HG03196 (cell line): ENCODE measurements at regions not wholly inside any gene's neighbourhood (a gene's known extent, or its start where the extent isn't known, plus 50 kb on each side); places are given as distances from the start of the nearest gene placed in this dataset.

ENCODE experiments used
- ATAC-seq: cut with Tn5 transposase; IDR thresholded peaks from one replicate; pipeline ENCODE4 v1.9.1; 2021; ENCODE audit not compliant: unreplicated experiment

DNA sequence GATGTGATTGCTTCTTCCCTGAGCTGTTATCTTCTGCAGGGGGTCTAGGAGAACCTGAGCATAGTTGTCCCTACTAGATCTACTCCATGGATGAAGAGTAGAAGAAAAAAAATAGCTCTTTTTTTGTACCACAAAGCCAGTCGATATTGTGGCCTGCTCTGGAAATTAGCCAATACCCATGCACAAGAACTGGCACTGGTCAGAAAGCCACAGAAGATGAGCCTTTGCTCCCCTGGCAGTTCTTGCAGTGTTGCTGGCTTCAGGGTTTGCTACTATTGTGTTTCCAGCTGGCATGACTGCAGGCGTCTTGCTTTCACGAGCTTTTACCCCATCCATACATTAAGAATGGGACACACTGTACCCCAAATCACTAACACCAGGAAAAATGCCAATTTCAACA is 547.7 kb upstream of the KLF12 start:
- ATAC-seq, result no peak

DNA sequence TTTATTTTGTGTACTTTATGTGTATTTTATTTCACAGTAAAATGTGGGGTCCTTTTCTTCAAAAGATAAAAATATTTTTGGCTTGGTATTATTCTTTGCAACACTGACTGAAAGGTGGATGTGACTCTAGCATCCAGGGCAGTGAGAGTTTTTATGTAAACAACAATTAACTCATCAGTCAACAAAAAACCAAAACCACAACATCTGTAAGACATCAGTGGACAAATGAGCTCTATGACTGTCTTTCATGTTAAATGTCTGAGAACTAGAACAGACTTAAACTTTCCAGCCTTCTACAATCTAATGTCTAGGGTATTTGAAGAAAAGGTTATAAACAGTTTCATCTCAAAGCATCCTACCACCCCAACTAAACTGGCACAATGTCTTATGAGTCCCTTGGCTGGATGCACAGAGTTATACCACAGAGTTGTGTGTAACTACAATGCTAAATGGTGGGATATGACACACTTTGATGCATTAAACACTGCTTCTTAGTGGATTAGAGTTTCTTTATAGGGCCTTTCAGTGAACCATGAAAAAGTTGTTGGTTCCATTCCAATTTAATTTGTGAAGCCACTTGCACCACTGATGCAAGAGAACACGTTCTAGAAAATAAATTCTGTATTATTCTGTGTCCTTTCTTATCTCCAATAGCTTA is 544.2 kb upstream of the KLF12 start:
- ATAC-seq, result no peak

DNA sequence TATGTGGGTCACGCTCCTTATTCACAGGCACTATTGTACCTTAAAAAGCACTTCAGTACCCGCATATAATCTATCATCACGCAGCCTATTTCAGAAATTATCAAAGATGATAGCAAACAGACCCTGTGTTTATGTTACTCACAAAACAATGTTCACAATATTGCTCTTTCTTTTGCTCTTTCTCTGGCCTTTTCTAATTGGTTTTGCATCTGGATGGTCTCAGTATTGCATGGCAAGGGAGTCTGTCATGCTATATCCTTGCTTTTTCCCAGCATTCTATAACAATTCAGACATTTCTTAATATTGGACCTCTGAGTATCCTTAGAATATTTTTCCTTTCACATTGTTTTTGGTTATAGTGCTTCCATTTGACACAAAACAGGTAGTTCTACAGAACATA is 541.8 kb upstream of the KLF12 start:
- no peak for ATAC-seq

DNA sequence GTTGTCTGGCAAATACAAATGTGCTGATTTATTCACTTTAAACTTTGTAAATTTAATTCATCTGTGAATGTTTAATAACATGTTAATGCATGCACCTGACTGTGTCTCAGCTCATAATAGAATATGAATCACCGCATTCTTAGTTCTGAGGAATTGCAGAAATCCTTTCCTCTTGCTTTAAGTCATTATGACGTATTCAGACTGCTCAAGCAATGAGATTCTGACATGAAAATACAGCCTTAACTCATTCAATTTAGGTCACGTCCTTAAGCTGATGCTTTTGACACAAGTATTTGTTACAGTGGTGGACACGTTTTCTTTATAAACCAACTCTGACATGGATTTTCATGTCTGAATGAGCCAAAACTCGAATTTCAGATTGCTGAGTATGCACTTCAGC is 541.0 kb upstream of the KLF12 start:
- no peak for ATAC-seq

DNA sequence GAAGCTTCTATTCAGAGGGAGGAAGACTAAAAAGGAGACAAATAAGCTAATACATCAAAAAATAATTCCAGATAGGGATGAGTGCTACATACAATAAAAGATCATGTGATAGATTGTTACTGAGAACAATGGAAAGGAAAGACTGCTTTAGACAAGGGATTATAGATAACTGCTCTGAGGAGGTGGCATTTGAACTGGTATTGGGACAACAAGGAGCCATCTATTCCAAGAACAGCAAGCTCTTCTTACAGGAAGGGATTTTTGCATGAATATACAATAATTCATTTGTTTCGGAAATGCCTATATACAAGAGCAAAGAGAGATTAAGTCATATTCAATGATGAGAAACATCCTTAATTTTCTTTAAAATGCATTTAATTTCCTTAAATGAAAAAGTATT is 540.5 kb upstream of the KLF12 start:
- no peak for ATAC-seq

DNA sequence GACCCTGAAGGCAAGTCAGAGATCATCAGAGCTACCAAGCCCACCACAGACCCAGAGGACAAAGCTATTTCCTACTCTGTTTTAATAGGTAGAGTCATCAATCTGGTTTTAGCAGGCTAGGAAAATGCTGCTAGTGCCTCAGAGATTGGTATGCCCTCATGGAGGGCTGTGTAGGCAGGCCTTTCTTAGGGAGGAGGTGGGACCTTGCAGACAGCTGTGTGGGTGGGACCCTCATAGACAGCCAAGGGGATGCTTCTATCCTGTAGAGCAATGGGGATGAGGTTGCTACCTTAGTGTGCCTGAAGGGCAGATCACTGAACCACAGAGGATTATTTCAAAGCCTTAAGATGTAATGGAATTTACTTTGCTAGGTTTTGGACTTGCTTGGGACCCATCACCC is 534.9 kb upstream of the KLF12 start:
- no peak for ATAC-seq

DNA sequence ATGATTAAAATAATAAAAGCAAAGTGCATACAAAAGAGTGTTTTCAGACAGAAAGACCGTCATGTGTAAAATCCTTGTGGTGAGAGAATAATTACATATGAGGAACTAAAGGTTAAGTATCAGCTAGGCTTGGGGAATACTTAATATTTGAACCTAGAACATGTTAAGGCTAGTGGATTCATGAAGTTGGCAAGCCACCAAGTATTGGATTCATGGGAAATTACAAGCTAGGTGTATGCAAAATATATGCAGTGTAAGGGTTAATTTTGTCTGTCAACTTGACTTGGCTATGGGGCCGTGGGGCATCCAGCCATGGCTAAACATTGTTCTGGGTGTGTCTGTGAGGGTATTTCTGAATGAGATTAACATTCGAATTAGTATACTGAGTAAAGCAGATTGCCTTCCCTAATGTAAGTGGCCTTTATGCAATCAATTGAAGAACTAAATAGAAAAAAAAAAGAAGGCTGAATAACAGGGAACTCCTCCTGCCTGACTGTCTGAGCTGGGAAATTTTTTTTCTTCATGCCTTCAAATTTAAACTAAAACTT is 533.5 kb upstream of the KLF12 start:
- no peak for ATAC-seq

DNA sequence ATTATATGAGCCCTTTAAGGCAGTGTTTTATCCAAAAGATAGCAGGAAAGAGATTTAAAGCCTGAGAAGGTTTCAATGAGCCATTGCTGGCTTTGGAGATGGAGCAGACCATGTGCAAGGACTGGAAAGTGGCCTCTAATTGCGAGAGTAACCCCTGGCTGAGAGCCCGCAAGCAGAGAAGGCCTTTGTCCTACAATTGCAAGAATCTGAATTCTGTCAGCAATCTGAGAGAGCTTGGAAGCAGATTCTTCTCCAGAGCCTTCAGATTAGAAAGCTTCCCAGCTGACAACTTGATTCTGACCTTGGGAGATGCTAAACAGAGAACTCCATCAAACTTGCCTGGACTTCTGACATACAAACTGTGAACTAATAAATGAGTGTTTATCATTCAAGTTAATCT is 528.7 kb upstream of the KLF12 start:
- ATAC-seq, result no peak

DNA sequence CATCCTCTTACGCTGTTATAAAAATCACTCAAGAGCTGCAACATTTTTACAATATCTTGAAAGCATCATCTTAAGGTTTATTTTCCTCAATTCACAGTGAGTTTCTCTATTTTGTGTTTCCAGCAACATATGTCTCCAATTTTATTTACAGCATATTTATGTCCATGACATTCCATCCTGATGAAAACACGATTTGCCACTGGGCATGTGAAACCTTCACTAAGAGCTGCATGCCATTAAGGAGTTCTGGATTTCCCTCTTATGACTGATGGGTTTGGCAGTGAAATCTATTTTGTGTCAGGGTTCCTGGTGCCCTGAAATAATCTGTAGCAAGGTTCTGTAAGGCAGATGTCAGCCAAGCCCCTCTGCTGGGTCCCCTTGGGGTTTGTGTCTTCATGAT is 527.6 kb upstream of the KLF12 start:
- no peak for ATAC-seq

DNA sequence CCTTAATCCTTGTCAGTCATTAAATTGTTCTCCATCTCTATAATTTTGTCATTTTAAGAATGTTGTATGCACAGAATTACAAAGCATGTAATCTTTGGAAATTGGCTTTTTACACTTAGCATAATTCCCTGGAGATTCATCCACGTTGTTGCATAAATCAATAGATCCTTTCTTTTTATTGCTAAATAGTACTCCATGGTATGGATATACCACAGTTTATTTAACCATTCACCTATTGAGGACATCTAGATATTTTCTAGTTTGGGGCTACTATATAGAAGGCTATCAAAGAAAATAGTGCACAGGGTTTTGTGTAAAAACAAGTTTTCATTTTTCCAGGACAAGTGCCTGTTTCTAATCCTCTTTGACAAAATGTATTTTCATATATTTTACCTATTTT is 523.6 kb upstream of the KLF12 start:
- ATAC-seq, result no peak

DNA sequence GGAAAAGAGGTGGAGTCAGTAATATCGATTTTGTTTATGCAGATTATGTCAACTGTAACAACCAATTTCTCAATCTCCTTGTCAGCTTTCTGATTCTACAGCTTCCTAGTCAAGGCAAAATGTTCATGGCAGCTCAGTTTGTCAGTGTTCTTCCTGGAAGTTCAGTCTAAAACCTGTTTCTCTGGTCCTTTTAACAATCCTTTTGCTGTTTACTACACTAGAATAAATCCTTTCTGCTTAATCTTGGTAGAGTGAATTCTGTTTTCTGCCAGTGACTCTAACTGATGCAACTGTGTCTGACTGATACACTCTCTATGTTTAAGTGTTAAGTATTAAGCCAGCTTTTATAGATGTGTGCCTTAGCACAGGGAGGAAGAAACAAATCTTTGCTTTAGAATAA is 516.9 kb upstream of the KLF12 start:
- no peak for ATAC-seq

DNA sequence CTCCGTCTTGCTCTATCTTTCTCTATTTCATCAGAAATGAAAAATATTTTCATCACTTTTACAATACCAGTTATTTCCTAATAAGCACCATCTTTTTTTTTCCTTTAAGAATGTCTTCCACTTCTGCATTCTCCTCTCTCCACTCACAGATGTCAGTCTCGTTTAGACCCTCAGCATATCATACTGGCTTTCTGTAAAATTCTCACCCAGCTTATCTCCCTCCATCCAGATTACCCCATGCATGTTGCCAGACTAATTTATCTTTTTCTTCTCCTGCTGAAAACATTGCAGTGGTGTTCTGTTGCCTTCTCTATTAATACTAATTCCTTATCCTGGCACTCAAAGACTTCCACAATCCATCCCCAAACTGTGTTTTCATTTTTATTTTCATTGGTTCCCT is 513.8 kb upstream of the KLF12 start:
- ATAC-seq, result no peak

DNA sequence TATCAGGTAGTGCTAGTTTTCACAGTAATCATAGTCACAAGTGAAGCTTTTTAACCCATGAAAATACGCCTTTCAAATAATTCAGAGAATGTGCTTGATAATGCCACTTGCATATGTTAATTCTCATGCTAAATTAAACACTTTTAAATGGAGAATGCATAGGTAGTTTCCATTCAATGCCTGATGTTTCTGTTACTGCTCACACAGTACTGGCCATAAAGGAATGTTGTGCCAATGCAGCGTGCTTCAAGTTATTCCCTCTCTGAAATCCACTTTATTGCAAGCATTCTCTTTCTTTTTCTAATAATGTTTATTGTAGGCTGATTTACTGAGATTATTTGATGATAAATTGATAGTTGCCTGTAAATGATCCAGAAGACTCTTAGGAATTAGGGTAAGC is 513.0 kb upstream of the KLF12 start:
- no peak for ATAC-seq

DNA sequence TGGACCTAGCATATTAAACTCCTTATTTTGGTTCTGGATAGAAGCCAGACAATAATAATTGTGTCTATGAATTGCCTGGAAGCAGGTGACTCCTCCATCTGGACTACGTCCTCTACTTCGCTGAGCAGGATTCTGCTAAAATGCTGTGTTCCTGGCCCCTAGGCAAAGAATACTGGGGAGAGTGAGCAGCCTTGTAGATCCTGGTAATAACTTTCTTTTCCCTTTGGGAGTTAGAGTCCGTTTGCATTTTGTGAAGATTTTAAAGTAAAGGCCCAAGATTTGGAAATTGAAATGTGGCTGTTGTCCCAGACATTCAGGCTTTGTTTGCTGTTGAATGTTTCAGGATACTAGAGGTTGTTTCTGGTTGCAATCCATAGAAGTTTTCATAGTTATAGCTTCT is 511.9 kb upstream of the KLF12 start:
- no peak for ATAC-seq

DNA sequence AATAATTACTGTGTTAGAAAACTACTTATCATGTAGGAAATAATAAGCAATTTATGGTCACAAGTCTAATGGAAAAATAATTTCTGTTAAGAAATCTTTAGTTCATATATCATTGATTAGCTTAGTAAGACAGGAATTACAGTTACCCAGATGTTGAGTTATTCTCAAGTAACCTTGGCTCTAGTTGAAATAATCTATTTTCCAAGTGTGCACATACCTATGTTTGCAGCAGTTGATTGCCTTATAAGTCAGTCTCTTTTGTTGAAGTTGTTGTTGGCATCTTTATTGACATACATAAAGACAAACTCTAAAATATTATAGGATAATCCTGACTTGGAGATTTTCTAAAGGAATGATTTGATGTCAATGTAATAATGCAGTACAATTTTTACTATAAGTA is 511.4 kb upstream of the KLF12 start:
- ATAC-seq, result no peak

DNA sequence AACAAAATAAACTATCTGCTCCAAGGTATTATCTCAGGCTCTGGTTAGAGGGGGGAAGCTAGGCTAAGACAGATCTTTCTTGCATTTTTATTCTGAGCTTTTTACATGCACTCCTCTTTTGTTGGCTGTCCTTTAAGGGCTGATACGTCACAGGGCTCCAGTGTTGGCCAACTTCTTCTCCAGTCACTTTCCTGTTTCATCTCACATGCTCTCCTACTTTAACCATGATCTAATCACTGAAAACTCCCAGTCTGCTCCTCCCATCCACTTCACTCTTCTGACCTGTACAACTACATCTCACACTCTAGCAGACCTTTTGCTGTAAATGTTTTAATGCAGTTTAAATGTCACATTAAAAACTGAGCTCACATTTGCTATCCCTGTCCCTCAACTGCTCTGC is 510.0 kb upstream of the KLF12 start:
- ATAC-seq, result no peak

DNA sequence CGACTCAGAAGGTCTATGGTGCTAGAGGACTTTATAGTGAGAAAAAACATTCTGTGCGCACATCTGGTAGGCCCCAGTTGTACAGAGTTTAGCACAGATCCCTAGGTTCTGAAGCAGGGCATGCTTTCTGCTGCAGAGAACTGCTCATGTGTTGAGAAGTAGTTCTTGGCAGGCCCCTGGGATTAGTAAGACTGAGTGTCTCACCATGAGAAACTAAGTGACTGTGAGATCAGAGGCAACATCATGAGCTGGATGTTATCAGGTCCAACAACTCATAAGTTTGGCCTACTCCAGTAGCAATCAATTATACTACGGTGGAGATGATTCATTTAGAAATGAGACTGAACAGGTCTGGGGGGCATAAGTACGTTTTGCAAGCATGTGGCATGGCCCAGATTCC is 507.4 kb upstream of the KLF12 start:
- ATAC-seq, result no peak

DNA sequence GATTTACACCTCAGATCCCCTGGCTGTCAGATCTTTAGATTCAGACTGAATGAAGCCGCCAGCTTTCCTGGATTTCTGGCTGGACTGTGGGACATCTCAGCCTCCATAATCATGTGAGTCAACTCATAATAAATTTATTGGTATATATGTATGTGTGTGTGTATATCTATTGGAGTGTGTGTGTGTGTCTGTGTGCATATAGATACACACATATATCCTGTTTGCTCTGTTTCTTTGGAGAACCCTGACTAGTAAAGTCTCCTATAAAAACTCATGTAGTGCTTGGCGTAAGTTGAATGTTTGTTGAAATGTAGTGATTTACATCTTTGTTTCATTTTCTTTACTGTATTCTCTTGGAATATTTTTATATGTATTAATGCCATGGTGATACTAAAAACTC is 499.5 kb upstream of the KLF12 start:
- ATAC-seq, result no peak

DNA sequence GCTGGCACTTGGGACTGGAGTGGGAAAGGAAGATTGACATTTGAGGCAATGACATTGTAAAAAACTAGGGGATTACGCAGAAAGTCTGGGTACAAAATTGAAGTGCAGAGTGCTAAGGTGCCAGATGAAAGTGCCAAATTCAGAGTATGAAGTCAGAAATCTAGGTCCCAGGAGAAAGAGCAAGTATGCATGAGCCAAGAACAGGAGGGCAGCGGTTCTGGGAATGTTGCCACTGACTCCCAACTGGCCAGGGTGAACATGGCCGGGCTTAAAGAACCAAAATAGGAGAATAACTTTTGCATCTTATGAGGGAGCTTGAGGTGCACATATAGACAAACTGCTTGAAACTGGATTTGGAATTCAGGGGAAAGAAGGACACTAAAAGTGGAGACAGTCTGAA is 495.8 kb upstream of the KLF12 start:
- no peak for ATAC-seq

DNA sequence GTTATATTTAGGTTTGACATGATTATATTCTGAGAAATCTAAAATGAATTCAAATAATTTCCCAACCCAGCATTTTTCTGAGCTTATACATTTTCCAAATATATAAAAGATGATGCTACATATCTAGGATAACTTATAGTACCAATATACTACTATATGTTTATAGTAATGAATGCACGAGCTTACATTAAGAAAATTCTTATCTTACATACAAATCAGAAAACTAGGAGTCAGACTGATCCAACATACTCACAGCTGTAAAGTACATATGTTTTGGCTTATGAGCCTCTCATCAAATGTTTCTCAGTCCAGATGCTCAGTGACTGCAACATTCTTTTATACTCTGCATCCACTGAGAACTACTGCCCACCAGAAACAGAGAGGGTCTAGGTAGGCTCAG is 491.3 kb upstream of the KLF12 start:
- no peak for ATAC-seq

DNA sequence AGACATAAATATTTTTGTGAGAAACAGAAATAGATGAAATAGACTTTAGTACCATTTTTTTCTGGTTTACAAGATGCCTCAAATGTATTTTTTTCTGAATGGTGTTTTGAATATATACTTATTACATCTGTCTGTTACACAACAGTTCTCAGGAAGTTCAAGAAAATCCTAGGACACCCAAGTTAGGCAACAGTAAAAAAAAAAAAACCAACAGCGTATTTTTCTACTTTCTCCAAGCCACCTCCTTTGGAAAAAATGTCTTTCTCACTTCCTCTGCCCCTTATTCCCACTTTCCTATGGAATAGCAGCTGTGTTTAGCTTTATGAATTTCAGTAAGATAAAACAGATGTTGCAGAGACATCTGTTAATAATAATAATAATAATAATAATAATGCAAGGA is 489.6 kb upstream of the KLF12 start:
- ATAC-seq, result no peak

DNA sequence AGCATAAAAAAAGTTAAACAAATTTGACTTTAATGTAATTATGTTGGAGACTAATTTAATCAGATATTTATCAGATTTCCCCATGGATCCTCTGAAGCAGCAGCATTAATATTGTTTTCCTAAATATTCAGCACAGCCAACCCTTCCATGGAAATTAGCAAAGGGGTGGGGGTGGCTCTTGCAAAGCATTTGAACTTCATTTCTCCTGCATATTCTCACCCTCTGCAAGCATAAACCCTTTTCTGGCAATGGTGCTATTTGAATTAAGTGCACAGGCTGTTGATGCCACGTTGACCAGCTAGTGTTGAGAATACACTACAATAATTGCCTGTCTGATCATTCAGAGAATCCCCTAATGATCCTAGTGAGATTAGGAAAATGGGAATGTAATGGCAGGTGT is 488.1 kb upstream of the KLF12 start:
- ATAC-seq, result no peak

DNA sequence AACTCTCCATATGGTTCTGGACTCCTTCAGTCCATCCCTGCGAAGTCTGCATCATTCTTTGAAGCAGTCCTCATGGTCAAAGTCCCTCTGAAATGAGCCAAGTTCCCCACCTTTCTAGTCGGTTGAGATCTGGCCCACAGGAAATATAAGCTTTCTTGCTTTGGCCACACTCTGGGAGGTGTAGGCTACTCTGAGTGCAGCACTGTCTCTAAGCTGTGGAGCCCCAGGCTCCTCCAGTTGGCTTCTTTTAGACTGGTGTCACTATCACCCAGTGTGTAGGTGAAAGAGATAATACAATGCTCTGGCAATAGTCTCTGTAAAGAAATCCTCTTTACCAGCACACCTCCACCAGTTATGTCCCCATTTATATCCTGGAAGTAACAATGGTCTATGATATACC is 486.5 kb upstream of the KLF12 start:
- ATAC-seq, result no peak

DNA sequence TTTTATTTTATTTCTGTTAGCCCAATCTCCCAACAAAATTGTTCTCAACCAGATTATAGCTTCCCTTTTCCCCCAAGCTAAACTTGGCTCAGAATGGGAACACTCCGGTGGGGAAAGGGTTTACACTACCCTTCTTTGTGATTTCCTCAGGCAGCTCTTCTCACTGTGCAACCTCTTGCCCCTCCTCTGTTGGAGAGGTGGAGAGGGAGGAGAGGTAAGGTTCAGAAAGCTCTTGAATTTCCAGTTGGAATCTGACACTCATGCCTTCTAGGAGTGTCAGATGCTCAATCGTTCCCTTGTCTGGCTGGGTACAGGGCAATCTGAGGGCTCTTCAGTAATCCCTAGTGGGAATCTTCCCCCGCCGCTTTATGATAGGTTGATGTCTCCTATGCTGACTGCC is 486.1 kb upstream of the KLF12 start:
- no peak for ATAC-seq
